H1 (cell line): ENCODE measurements at regions not wholly inside any gene's neighbourhood (a gene's known extent, or its start where the extent isn't known, plus 50 kb on each side); places are given as distances from the start of the nearest gene placed in this dataset.

Experiments used
- CTCF ChIA-PET: fragments of 300-600 bp; sonication (Branson Sonifier 250); formaldehyde crosslinking; loops from one replicate; lab custom pipeline; 2021; ENCODE audit not compliant: partially characterized antibody; lab: Charles Lee
- POLR2A ChIA-PET: fragments of 300-600 bp; sonication (Branson Sonifier 250); formaldehyde crosslinking; loops from one replicate; lab custom pipeline; 2021; ENCODE audit warnings: inconsistent platforms; ENCODE audit not compliant: partially characterized antibody; lab: Charles Lee
- DNase-seq, 2 experiments: peaks; one replicate each; pipeline versions ENCODE4 v3.0.0 to v3.0.0-alpha.2; 2010 to 2022; ENCODE audit warnings: low spot score in 2 of 2, low read depth in 1 of 2, mixed read lengths in 1 of 2
- FAIRE-seq: peaks from 2 replicates; lab custom pipeline; 2011; peaks lifted over from hg19 to GRCh38; lab: Jason Lieb, UNC
- H2AFZ ChIP-seq: 2 replicates; pipeline ENCODE4 v1.8.1; 2012; ENCODE audit warnings: low read length, inconsistent platforms
- H2AK5ac ChIP-seq: 2 replicates; pipeline ENCODE4 v1.6.1; 2013; ENCODE audit warnings: low read depth, low read length
- H2BK120ac ChIP-seq: replicated peaks from 2 replicates; pipeline ENCODE3; 2013; ENCODE audit warnings: low read depth, low read length, inconsistent platforms
- H2BK12ac ChIP-seq: 2 replicates; pipeline ENCODE4 v1.6.1; 2013; ENCODE audit warnings: low read depth, low read length
- H2BK15ac ChIP-seq: 2 replicates; pipeline ENCODE4 v1.6.1; 2013; ENCODE audit warnings: low read length
- H2BK20ac ChIP-seq: 2 replicates; pipeline ENCODE4 v1.6.1; 2013; ENCODE audit warnings: low read length
- H2BK5ac ChIP-seq: 2 replicates; pipeline ENCODE4 v1.6.1; 2013; ENCODE audit warnings: low read depth, low read length
- H3K14ac ChIP-seq: 2 replicates; pipeline ENCODE4 v1.6.1; 2013; ENCODE audit warnings: inconsistent platforms; ENCODE audit not compliant: insufficient read length
- H3K18ac ChIP-seq: 2 replicates; pipeline ENCODE4 v1.6.1; 2013; ENCODE audit warnings: low read length; ENCODE audit errors: extremely low read depth
- H3K23ac ChIP-seq: 2 replicates; pipeline ENCODE4 v1.6.1; 2013; ENCODE audit warnings: inconsistent platforms; ENCODE audit not compliant: insufficient read length
- H3K23me2 ChIP-seq: 2 replicates; pipeline ENCODE4 v1.6.1; 2013; ENCODE audit warnings: low read depth, low read length
- H3K27ac ChIP-seq: 2 replicates; pipeline ENCODE4 v1.6.1; 2011; ENCODE audit warnings: low read depth, low read length, inconsistent platforms
- H3K27me3 ChIP-seq, 4 experiments: replicated peaks in 1 of 4; 1 replicate in 1 of 4; 2 replicates in 3 of 4; pipeline versions ENCODE4 v1.6.1 to v1.8.1; 2011 to 2013; ENCODE audit warnings: low read length in 3 of 4, mild to moderate bottlenecking in 3 of 4, inconsistent platforms in 2 of 4, mixed read lengths in 2 of 4, moderate library complexity in 1 of 4; ENCODE audit not compliant: control insufficient read depth in 3 of 4, insufficient read depth in 3 of 4; ENCODE audit errors: extremely low read depth in 1 of 4
- H3K36me3 ChIP-seq, 4 experiments: 2 replicates each; pipeline versions ENCODE4 v1.6.1 to v1.8.1; 2011 to 2013; ENCODE audit warnings: mild to moderate bottlenecking in 4 of 4, low read length in 3 of 4, moderate library complexity in 2 of 4, control low read depth in 1 of 4, inconsistent platforms in 1 of 4; ENCODE audit not compliant: insufficient read depth in 4 of 4, control insufficient read depth in 2 of 4
- H3K4ac ChIP-seq: replicated peaks from 2 replicates; pipeline ENCODE3; 2013; ENCODE audit warnings: low read length, low read depth, mixed read lengths, inconsistent platforms; ENCODE audit not compliant: insufficient read length
- H3K4me1 ChIP-seq, 4 experiments: replicated peaks in 1 of 4; 1 replicate in 1 of 4; 2 replicates in 3 of 4; pipeline versions ENCODE4 v1.6.1 to v1.8.1; 2011 to 2013; ENCODE audit warnings: low read length in 3 of 4, inconsistent platforms in 2 of 4, mixed read lengths in 1 of 4; ENCODE audit not compliant: insufficient read depth in 4 of 4, control insufficient read depth in 3 of 4
- H3K4me2 ChIP-seq, 2 experiments: 2 replicates each; pipeline versions ENCODE4 v1.6.1 to v1.8.1; 2011 to 2013; ENCODE audit warnings: low read depth in 2 of 2, low read length in 2 of 2, control low read depth in 1 of 2, inconsistent platforms in 1 of 2, mild to moderate bottlenecking in 1 of 2; ENCODE audit not compliant: insufficient read depth in 1 of 2
- H3K4me3 ChIP-seq, 4 experiments: fragments of 200-600, 300-600 bp in 1 of 4; sonication (generic), shearing (Covaris generic), sonication (Bioruptor Twin) in 1 of 4; 2 replicates each; pipeline versions ENCODE4 v1.5.1 to v1.8.1; 2011 to 2016; ENCODE audit warnings: low read length in 4 of 4, low read depth in 3 of 4, control low read depth in 2 of 4, inconsistent platforms in 2 of 4, mild to moderate bottlenecking in 2 of 4, mixed read lengths in 1 of 4, moderate library complexity in 1 of 4; ENCODE audit not compliant: insufficient read depth in 2 of 4; ENCODE audit errors: extremely low read depth in 1 of 4
- H3K56ac ChIP-seq: replicated peaks from 2 replicates; pipeline ENCODE3; 2013; ENCODE audit warnings: low read depth, mild to moderate bottlenecking, mixed read lengths, low read length, inconsistent platforms; ENCODE audit not compliant: insufficient read length
- H3K79me1 ChIP-seq: 2 replicates; pipeline ENCODE4 v1.6.1; 2013; ENCODE audit warnings: low read depth, low read length, control low read depth
- H3K79me2 ChIP-seq, 2 experiments: 2 replicates each; pipeline versions ENCODE4 v1.6.1 to v1.8.1; 2012 to 2013; ENCODE audit warnings: low read length in 2 of 2, mild to moderate bottlenecking in 2 of 2, inconsistent platforms in 1 of 2; ENCODE audit not compliant: insufficient read depth in 2 of 2, control insufficient read depth in 1 of 2
- H3K9ac ChIP-seq, 4 experiments: replicated peaks in 1 of 4; 1 replicate in 1 of 4; 2 replicates in 3 of 4; pipeline versions ENCODE4 v1.6.1 to v1.8.1; 2011 to 2013; ENCODE audit warnings: low read depth in 3 of 4, low read length in 3 of 4, control low read depth in 2 of 4, mild to moderate bottlenecking in 2 of 4, moderate library complexity in 2 of 4, inconsistent platforms in 1 of 4; ENCODE audit errors: extremely low read depth in 1 of 4
- H3K9me3 ChIP-seq, 2 experiments: 2 replicates each; pipeline versions ENCODE4 v1.6.1 to v1.8.1; 2012 to 2013; ENCODE audit warnings: mild to moderate bottlenecking in 2 of 2, moderate library complexity in 2 of 2, control low read depth in 1 of 2, inconsistent platforms in 1 of 2, low read depth in 1 of 2, low read length in 1 of 2, mixed read lengths in 1 of 2; ENCODE audit not compliant: insufficient read depth in 2 of 2
- H4K20me1 ChIP-seq, 2 experiments: replicated peaks in 1 of 2; 2 replicates each; pipeline versions ENCODE3 to v1.8.1; 2011 to 2013; ENCODE audit warnings: inconsistent platforms in 2 of 2, low read length in 2 of 2, mild to moderate bottlenecking in 1 of 2; ENCODE audit not compliant: insufficient read depth in 2 of 2, control insufficient read depth in 1 of 2
- H4K5ac ChIP-seq: 2 replicates; pipeline ENCODE4 v1.6.1; 2013; ENCODE audit warnings: low read length, low read depth, mixed read lengths, inconsistent platforms; ENCODE audit not compliant: insufficient read length
- H4K8ac ChIP-seq: 2 replicates; pipeline ENCODE4 v1.8.0; 2013; ENCODE audit warnings: mild to moderate bottlenecking, moderate library complexity, low read length, inconsistent platforms; ENCODE audit not compliant: insufficient read depth; ENCODE audit errors: extremely low read depth
- H4K91ac ChIP-seq: replicated peaks from 2 replicates; pipeline ENCODE3; 2013; ENCODE audit warnings: low read length, mixed read lengths, inconsistent platforms; ENCODE audit not compliant: insufficient read length
- EZH2 ChIP-seq: fragments of 200-600 bp; sonication (generic); IDR thresholded peaks from 2 replicates; pipeline ENCODE4 v1.7.1; 2012; ENCODE audit warnings: low read depth, mild to moderate bottlenecking, moderate library complexity, low read length, inconsistent platforms; ENCODE audit not compliant: severe bottlenecking
- KDM4A ChIP-seq: IDR thresholded peaks from one replicate; pipeline ENCODE4 v1.7.1; 2012; ENCODE audit warnings: low read depth, mild to moderate bottlenecking, moderate library complexity, low read length, inconsistent platforms; ENCODE audit not compliant: severe bottlenecking

DNA sequence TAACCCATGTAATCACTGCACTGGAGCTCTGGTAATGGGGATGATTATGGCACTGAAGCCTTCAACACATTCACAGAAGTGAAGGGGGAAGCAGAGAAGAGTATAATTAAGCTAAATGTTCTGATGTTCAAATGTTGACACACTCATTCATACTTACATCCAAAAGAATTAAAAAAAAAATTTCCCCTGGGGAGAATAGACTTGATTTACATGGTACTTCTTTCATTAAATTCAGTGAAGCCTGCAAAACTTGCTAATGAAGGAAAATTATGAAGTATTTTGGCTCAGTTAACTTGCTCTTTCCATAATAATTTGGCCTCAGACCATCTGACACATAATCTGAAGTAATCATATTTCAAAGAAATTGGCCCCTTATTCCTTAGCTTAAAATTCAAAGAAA lies 428.8 kb downstream of the SH3GL2 start:
- Histone ChIP-seq H2BK120ac (no peak overlapping the region), H3K23ac (no peak overlapping the region), H3K4me2 (no peak overlapping the region), H3K27ac (no peak overlapping the region), H3K56ac (no peak overlapping the region), H3K79me1 (no peaks in the 10 kb centered on the region), H3K36me3 (no peaks in the 10 kb centered on the region), H4K8ac (no peak overlapping the region), H4K20me1 (no peaks in the 10 kb centered on the region), H3K4me3 (no peak overlapping the region), H2AFZ (no peak overlapping the region), H3K9ac (no peak overlapping the region), H3K79me2 (no peaks in the 10 kb centered on the region), H3K4me1 (no peaks in the 10 kb centered on the region), H2BK15ac (no peak overlapping the region), H4K5ac (no peak overlapping the region), H3K23me2 (no peaks in the 10 kb centered on the region), H2AK5ac (no peak overlapping the region), H3K9me3 (no peaks in the 10 kb centered on the region), H2BK12ac (no peak overlapping the region), H3K14ac (no peak overlapping the region), H4K91ac (no peak overlapping the region), H3K27me3 (no peaks in the 10 kb centered on the region), H2BK20ac (no peak overlapping the region), H3K18ac (no peak overlapping the region), H3K4ac (no peak overlapping the region), H2BK5ac (no peak overlapping the region)
- FAIRE-seq (no peak), DNase-seq (no peak)
- CTCF ChIA-PET = interaction anchor here (0.9 to 2.4 kb wide), 5 partner anchors 10 to 475 kb away, joined by 3 to 9 read pairs (median 4); no protein-coding TSS in a partner anchor
- no peak for TF ChIP-seq EZH2
- no peak for TF ChIP-seq KDM4A
- POLR2A ChIA-PET = no interaction called here
